LNCaP clone FGC (cell line): ENCODE measurements at regions not wholly inside any gene's neighbourhood (a gene's known extent, or its start where the extent isn't known, plus 50 kb on each side); places are given as distances from the start of the nearest gene placed in this dataset.
"Not testable (repeated sequence)": the region's sequence is repeated elsewhere in the genome, so short reads cannot be mapped to it uniquely, and the experiment has no call there.

Experiments
- DNase-seq: peaks from one replicate; pipeline ENCODE4 v3.0.0-alpha.2; 2011; ENCODE audit warnings: low read depth
- H3K4me3 ChIP-seq: 2 replicates; pipeline ENCODE4 v1.5.1; 2011; ENCODE audit warnings: mild to moderate bottlenecking, low read depth, low read length, control low read depth
- TF ChIP-seq, protein P1 (sequence below): IDR thresholded peaks from 2 replicates; pipeline ENCODE4 v1.5.1; 2012; ENCODE audit warnings: mild to moderate bottlenecking; ENCODE audit not compliant: control insufficient read depth, insufficient read depth; ENCODE audit errors: extremely low read depth

- TF ChIP-seq, protein P1, sequence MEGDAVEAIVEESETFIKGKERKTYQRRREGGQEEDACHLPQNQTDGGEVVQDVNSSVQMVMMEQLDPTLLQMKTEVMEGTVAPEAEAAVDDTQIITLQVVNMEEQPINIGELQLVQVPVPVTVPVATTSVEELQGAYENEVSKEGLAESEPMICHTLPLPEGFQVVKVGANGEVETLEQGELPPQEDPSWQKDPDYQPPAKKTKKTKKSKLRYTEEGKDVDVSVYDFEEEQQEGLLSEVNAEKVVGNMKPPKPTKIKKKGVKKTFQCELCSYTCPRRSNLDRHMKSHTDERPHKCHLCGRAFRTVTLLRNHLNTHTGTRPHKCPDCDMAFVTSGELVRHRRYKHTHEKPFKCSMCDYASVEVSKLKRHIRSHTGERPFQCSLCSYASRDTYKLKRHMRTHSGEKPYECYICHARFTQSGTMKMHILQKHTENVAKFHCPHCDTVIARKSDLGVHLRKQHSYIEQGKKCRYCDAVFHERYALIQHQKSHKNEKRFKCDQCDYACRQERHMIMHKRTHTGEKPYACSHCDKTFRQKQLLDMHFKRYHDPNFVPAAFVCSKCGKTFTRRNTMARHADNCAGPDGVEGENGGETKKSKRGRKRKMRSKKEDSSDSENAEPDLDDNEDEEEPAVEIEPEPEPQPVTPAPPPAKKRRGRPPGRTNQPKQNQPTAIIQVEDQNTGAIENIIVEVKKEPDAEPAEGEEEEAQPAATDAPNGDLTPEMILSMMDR: no peak
- no peak overlapping the region for H3K4me3 ChIP-seq
- DNase-seq: no peak
Observed at GRCh38 chr11:23205156-23205871, 345.0 kb upstream of the CCDC179 start.

DNA sequence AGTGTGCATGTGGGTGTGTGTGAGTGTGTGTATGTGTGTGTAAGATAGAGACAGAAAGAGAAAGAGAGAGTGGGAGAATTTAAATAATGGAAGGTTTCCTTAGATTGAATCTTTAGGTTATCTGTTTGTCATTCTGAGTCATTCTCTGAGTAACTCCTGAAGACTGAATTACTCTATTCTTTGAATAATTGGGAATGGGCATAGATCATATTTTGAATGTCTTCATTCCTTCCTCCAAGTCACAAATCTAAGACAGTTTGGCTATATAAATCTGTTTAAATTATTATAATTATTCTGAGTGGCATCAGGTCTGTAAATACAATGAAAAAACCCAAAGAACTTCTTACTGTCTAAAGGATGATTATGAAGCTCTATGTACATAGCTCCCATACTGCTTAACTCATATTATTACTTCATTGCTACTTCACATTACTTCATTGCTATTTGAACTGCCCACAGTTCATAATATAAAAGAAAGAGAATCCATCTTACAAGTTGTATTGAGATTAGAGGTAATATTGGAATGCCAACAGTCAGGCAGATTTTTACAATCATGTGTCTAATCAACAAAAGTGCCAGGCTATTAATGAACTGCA, 346.6 kb upstream of the CCDC179 start:
- no peak for DNase-seq
- TF ChIP-seq, protein P1: no peak
- no peak overlapping the region for H3K4me3 ChIP-seq

GRCh38 chr11:23211221-23211620, 350.9 kb upstream of the CCDC179 start:
- H3K4me3 ChIP-seq: no peak overlapping the region
- no peak for DNase-seq
- TF ChIP-seq, protein P1: no peak

GRCh38 chr11:23212807-23213206, 352.5 kb upstream of the CCDC179 start:
- DNase-seq: no peak
- no peak overlapping the region for H3K4me3 ChIP-seq
- TF ChIP-seq, protein P1: no peak

DNA sequence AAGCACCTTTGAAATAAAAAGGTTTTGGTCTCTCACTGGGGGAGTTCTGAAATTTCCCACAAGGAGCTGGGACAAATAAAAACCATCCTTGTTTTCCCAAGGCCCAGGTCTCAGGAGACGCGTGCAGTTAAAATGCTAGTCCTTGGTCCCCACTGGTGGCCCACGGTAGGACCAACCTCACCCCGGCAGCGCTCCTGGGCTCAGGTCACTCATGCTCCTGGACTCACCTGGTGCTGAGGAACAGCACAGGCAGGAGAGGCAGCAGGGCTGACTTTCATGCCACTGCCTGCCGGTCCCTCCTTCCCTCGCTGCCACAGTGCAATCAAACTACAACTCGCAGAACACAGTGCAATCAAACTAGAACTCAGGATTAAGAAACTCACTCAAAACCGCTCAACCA, 356.8 kb upstream of the CCDC179 start:
- TF ChIP-seq, protein P1: no peak
- no peak for DNase-seq

DNA sequence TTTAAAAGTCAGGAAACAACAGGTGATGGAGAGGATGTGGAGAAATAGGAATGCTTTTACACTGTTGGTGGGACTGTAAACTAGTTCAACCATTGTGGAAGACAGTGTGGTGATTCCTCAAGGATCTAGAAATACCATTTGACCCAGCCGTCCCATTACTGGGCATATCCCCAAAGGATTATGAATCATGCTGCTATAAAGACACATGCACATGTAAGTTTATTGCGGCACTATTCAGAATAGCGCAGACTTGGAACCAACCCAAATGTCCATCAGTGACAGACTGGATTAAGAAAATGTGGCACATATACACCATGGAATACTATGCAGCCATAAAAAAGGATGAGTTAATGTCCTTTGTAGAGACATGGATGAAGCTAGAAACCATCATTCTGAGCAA, 359.8 kb upstream of the CCDC179 start:
- not testable (repeated sequence) for H3K4me3 ChIP-seq, DNase-seq

More for the DNA sequence above, 356.8 kb upstream of the CCDC179 start:
- no peak overlapping the region for H3K4me3 ChIP-seq

DNA sequence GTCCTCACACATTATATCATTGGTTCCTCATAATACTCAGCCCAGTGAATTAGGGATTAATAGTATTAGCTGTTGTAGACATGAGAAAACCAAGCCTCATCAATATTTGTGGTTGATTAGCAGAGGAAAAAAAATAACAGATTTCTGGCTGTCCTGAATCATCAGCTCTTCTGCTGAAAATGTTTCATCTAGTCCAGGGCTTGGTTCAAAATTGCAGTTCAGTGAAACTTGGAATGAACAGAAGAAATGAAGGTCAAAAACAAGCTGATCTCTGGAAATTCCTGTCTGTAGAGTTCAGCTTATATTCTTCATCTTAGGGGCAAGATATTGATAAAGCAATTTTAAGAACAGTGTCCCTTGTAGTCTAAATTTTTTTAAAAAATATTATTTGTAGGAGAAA, 361.1 kb upstream of the CCDC179 start:
- TF ChIP-seq, protein P1: no peak
- H3K4me3 ChIP-seq: no peak overlapping the region
- no peak for DNase-seq
